IMR-90 (cell line): ENCODE measurements at regions not wholly inside any gene's neighbourhood (a gene's known extent, or its start where the extent isn't known, plus 50 kb on each side); places are given as distances from the start of the nearest gene placed in this dataset.

Experiments
- ATAC-seq: fragments of 200-7000 bp; cut with Tn5 transposase; 2 replicates; pipeline ENCODE4 v1.9.1; 2020; ENCODE audit warnings: low read depth, mild to moderate bottlenecking, moderate library complexity
- BruUV-seq: library from RNA; stranded (reverse); fragments of 400-500 nt; replicated peaks from 2 replicates; lab custom pipeline; 2021; lab: Mats Ljungman, UMichigan
- CTCF ChIA-PET: fragments of 300-600 bp; formaldehyde crosslinking; extraction: SDS; loops from one replicate; lab custom pipeline; 2021; ENCODE audit warnings: antibody characterized with exemption; lab: Yijun Ruan, JAX
- POLR2A ChIA-PET: fragments of 300-600 bp; sonication (Branson Sonifier 250); formaldehyde crosslinking; loops from one replicate; lab custom pipeline; 2022; ENCODE audit warnings: antibody characterized with exemption; ENCODE audit not compliant: unreplicated experiment; lab: Charles Lee
- DNase-seq: peaks from one replicate; pipeline ENCODE4 v3.0.0; 2013
- H2AFZ ChIP-seq: replicated peaks from 2 replicates; pipeline ENCODE3; 2013; ENCODE audit warnings: low read length, mild to moderate bottlenecking; ENCODE audit not compliant: poor library complexity
- H2AK5ac ChIP-seq: 2 replicates; pipeline ENCODE4 v1.6.1; 2013; ENCODE audit warnings: low read depth, low read length, inconsistent platforms
- H2AK9ac ChIP-seq: replicated peaks from 2 replicates; pipeline ENCODE3; 2013; ENCODE audit warnings: mild to moderate bottlenecking, low read depth, low read length, moderate library complexity; ENCODE audit not compliant: poor library complexity
- H2BK120ac ChIP-seq: 2 replicates; pipeline ENCODE4 v1.6.1; 2013; ENCODE audit warnings: low read depth, low read length, inconsistent platforms
- H2BK15ac ChIP-seq: 3 replicates; pipeline ENCODE4 v1.6.1; 2013; ENCODE audit warnings: low read depth, low read length, inconsistent platforms
- H2BK20ac ChIP-seq: 2 replicates; pipeline ENCODE4 v1.6.1; 2013; ENCODE audit warnings: low read depth, mild to moderate bottlenecking, inconsistent platforms, low read length, moderate library complexity
- H2BK5ac ChIP-seq: 2 replicates; pipeline ENCODE4 v1.6.1; 2013; ENCODE audit warnings: mild to moderate bottlenecking, low read depth, low read length, inconsistent platforms; ENCODE audit not compliant: poor library complexity, severe bottlenecking
- H3K14ac ChIP-seq: replicated peaks from 2 replicates; pipeline ENCODE4 v1.6.1; 2013; ENCODE audit warnings: low read depth, low read length, inconsistent platforms
- H3K18ac ChIP-seq: 2 replicates; pipeline ENCODE4 v1.6.1; 2013; ENCODE audit warnings: low read depth, low read length, control low read depth
- H3K23ac ChIP-seq: 2 replicates; pipeline ENCODE4 v1.6.1; 2013; ENCODE audit warnings: low read depth, low read length, inconsistent platforms
- H3K27ac ChIP-seq: 2 replicates; pipeline ENCODE4 v1.5.1; 2013; ENCODE audit warnings: mild to moderate bottlenecking, control low read depth, low read length; ENCODE audit not compliant: insufficient read depth
- H3K27me3 ChIP-seq: 2 replicates; pipeline ENCODE4 v1.6.1; 2013; ENCODE audit warnings: low read length; ENCODE audit not compliant: control insufficient read depth, insufficient read depth
- H3K36me3 ChIP-seq: 2 replicates; pipeline ENCODE4 v1.6.1; 2013; ENCODE audit warnings: low read length, mixed read lengths; ENCODE audit not compliant: control insufficient read depth, insufficient read depth
- H3K4ac ChIP-seq: 2 replicates; pipeline ENCODE4 v1.6.1; 2013; ENCODE audit warnings: low read depth, low read length, inconsistent platforms
- H3K4me1 ChIP-seq: 2 replicates; pipeline ENCODE4 v1.6.1; 2013; ENCODE audit warnings: low read length, mixed read lengths; ENCODE audit not compliant: control insufficient read depth, insufficient read depth
- H3K4me2 ChIP-seq: 2 replicates; pipeline ENCODE4 v1.6.1; 2013; ENCODE audit warnings: low read depth, mild to moderate bottlenecking, control low read depth, low read length, moderate library complexity
- H3K4me3 ChIP-seq: 2 replicates; pipeline ENCODE4 v1.5.1; 2013; ENCODE audit warnings: low read depth, mild to moderate bottlenecking, control low read depth, low read length, moderate library complexity; ENCODE audit not compliant: insufficient read depth
- H3K56ac ChIP-seq: 2 replicates; pipeline ENCODE4 v1.6.1; 2013; ENCODE audit warnings: low read length, inconsistent platforms; ENCODE audit not compliant: insufficient read depth; ENCODE audit errors: extremely low read depth
- H3K79me1 ChIP-seq, 2 experiments: 2 replicates each; pipeline ENCODE4 v1.6.1; 2013; ENCODE audit warnings: low read length in 2 of 2, inconsistent platforms in 1 of 2, low read depth in 1 of 2
- H3K9ac ChIP-seq: 2 replicates; pipeline ENCODE4 v1.6.1; 2013; ENCODE audit warnings: low read depth, low read length, control low read depth
- H3K9me1 ChIP-seq: 2 replicates; pipeline ENCODE4 v1.6.1; 2013; ENCODE audit warnings: low read length, inconsistent platforms; ENCODE audit not compliant: insufficient read depth
- H3K9me3 ChIP-seq: 2 replicates; pipeline ENCODE4 v1.6.1; 2013; ENCODE audit warnings: low read length; ENCODE audit not compliant: control insufficient read depth, insufficient read depth
- H4K20me1 ChIP-seq: 2 replicates; pipeline ENCODE4 v1.6.1; 2013; ENCODE audit warnings: low read length, inconsistent platforms; ENCODE audit not compliant: insufficient read depth
- H4K5ac ChIP-seq: 2 replicates; pipeline ENCODE4 v1.6.1; 2013; ENCODE audit warnings: mild to moderate bottlenecking, low read depth, low read length, control low read depth
- H4K8ac ChIP-seq, 2 experiments: 2 replicates each; pipeline ENCODE4 v1.6.1; 2013; ENCODE audit warnings: low read depth in 2 of 2, low read length in 2 of 2, control low read depth in 1 of 2, inconsistent platforms in 1 of 2
- H4K91ac ChIP-seq: 2 replicates; pipeline ENCODE4 v1.6.1; 2013; ENCODE audit warnings: low read depth, low read length, inconsistent platforms; ENCODE audit not compliant: insufficient read depth
- CHD1 ChIP-seq: IDR thresholded peaks from 2 replicates; pipeline ENCODE4 v1.6.1; 2012; ENCODE audit warnings: low read depth, low read length, improper control_type of control experiment
- WGBS, 2 experiments: methylation state at CpG; one replicate each; pipeline versions ENCODE4 v1.1.5 to v1.1.7; 2013; ENCODE audit warnings: missing lambda C conversion rate in 2 of 2; ENCODE audit not compliant: insufficient read length in 1 of 2; ENCODE audit errors: extremely low coverage in 2 of 2; 5-methylcytosine and 5-hydroxymethylcytosine counted together
- dilution Hi-C: fragments of 300-500 bp; cut with HindIII; formaldehyde crosslinking; loops from one replicate; pipeline ENCODE4 v1.14.3; 2018; ENCODE audit warnings: low sequenced_read_pairs; ENCODE audit not compliant: unreplicated experiment
- in situ Hi-C: fragments of 300-500 bp; cut with MboI; formaldehyde crosslinking; loops from 3 replicates; pipeline ENCODE4 v1.14.3; 2019; ENCODE audit warnings: low sequenced_read_pairs, inconsistent platforms, mixed read lengths
- intact Hi-C: fragments of 100-400 bp; cut with micrococcal nuclease; formaldehyde crosslinking; loops from 2 replicates; pipeline ENCODE4 v1.10.0; 2022

DNA sequence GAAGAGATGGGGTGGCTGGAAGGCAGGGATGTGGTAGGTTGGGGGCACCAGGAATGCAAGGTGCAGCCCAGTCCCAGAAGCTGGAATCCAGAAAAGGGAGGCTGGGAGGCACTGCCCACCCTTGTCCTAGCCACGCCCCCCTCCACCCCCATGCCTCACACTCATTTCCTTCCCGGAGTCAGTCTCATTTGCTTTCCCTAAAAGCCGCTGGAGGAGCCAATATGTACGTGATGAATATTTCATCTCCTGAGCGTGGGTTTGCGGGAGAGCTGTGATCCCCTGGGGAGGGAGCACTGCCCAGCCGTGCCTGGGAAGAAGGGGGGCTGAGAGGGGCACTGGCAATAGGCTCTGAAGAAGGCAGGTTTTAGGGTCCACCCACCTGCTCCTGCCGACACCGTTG lies 124.5 kb upstream of the LHX1 start:
- no peak overlapping the region for H3K9ac ChIP-seq
- H2AK9ac ChIP-seq, result no peak overlapping the region
- H4K91ac ChIP-seq, result no peak overlapping the region
- H3K9me3 ChIP-seq, result no peaks in the 10 kb centered on the region
- no peak for TF ChIP-seq CHD1
- H3K4me2 ChIP-seq, result no peak overlapping the region
- no peak overlapping the region for H3K18ac ChIP-seq
- no peak overlapping the region for H3K4me3 ChIP-seq
- intact Hi-C loops, result no loop called here
- H3K9me1 ChIP-seq, result no peaks in the 10 kb centered on the region; the same call in 1 of the 2 replicates
- H3K56ac ChIP-seq, result no peak overlapping the region
- H3K27ac ChIP-seq, result no peak overlapping the region
- ChIA-PET POLR2A (no interaction called here), CTCF (no interaction called here)
- no peaks in the 10 kb centered on the region for H3K4me1 ChIP-seq
- in situ Hi-C loops, result no loop called here
- dilution Hi-C loops, result no loop called here
- H2AK5ac ChIP-seq, result no peak overlapping the region
- no peaks in the 10 kb centered on the region for H3K36me3 ChIP-seq
- H2BK5ac ChIP-seq, result no peak overlapping the region
- BruUV-seq, result no TSS peak
- H3K14ac ChIP-seq, result no peak overlapping the region
- no peaks in the 10 kb centered on the region for H4K20me1 ChIP-seq
- no peak overlapping the region for H4K8ac ChIP-seq
- no peak overlapping the region for H2BK20ac ChIP-seq
- H3K79me1 ChIP-seq, result no peaks in the 10 kb centered on the region
- H2BK120ac ChIP-seq, result no peak overlapping the region
- WGBS, 2 experiments, result 11% methylated on average over 5 of the region's 9 CpGs; no CpG with 5 or more reads in 1 of the 2 experiments
- no peak overlapping the region for H3K4ac ChIP-seq
- H3K23ac ChIP-seq, result no peak overlapping the region
- no peak for ATAC-seq
- no peak for DNase-seq
- peak overlapping the region; percentile 53 for H2AFZ ChIP-seq
- H3K27me3 ChIP-seq, result peaks cover 74% of the 10 kb centered on the region
- H4K5ac ChIP-seq, result no peak overlapping the region
- no peak overlapping the region for H2BK15ac ChIP-seq
